Dendritic cell treated with granulocyte-macrophage colony-stimulating factor and Interleukin-4, amounts not matched to agents 40 ng/mL and 50 ng/mL, for 4 days (primary cell): ENCODE measurements at regions not wholly inside any gene's neighbourhood (a gene's known extent, or its start where the extent isn't known, plus 50 kb on each side); places are given as distances from the start of the nearest gene placed in this dataset.

Source experiments
- H3K27ac Mint-ChIP-seq: one replicate; pipeline ENCODE4 v1.8.0; 2022; ENCODE audit warnings: mild to moderate bottlenecking, mixed read lengths
- H3K27me3 Mint-ChIP-seq: one replicate; pipeline ENCODE4 v1.8.0; 2022; ENCODE audit warnings: mild to moderate bottlenecking, mixed read lengths
- H3K36me3 Mint-ChIP-seq: one replicate; pipeline ENCODE4 v1.8.0; 2022; ENCODE audit warnings: low read depth, mixed read lengths
- H3K4me1 Mint-ChIP-seq: one replicate; pipeline ENCODE4 v1.8.0; 2022; ENCODE audit warnings: low read depth, mixed read lengths
- H3K4me3 Mint-ChIP-seq: one replicate; pipeline ENCODE4 v1.8.0; 2022; ENCODE audit warnings: mild to moderate bottlenecking, moderate library complexity, mixed read lengths
- H3K9me3 Mint-ChIP-seq: one replicate; pipeline ENCODE4 v1.8.0; 2022; ENCODE audit warnings: mixed read lengths
- intact Hi-C: fragments of 100-400 bp; cut with micrococcal nuclease; formaldehyde crosslinking; loops from one replicate; pipeline ENCODE4 v1.15.0; 2022

DNA sequence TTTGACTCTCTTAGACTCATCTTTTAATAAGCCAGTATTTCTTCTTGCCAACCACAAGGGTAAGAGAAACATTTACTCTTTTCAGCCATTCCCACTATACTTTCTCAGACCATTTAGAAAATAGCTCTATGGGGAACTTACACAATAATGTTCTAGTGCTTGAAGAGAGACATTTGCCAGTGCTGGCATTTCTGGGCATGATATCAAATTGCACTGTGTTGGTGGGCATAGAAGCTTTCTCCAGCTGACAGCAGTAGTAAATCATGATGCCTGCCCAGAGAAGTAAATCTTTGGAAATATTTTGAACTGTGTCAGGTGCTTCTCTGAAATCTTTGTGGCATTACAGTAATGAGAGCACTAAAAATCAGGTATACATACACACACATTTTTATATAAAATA, 346.6 kb downstream of the CBLN2 start:
- H3K9me3 Mint-ChIP-seq = peaks cover 8% of the 10 kb centered on the region
- no peaks in the 10 kb centered on the region for H3K27me3 Mint-ChIP-seq
- H3K27ac Mint-ChIP-seq = no peak overlapping the region
- no peak overlapping the region for H3K4me3 Mint-ChIP-seq
- H3K36me3 Mint-ChIP-seq = no peaks in the 10 kb centered on the region
- no peaks in the 10 kb centered on the region for H3K4me1 Mint-ChIP-seq
- intact Hi-C loops = no loop called here

- Mint-ChIP-seq H3K27ac (no peak overlapping the region), H3K27me3 (no peaks in the 10 kb centered on the region), H3K9me3 (peaks cover 8% of the 10 kb centered on the region), H3K4me1 (no peaks in the 10 kb centered on the region), H3K36me3 (no peaks in the 10 kb centered on the region), H3K4me3 (no peak overlapping the region)
- intact Hi-C loops = no loop called here
These were observed 350.1 kb downstream of the CBLN2 start for GRCh38 chr18:72194072-72194471.

- Mint-ChIP-seq H3K9me3 (no peaks in the 10 kb centered on the region), H3K36me3 (no peaks in the 10 kb centered on the region), H3K27me3 (no peaks in the 10 kb centered on the region), H3K27ac (no peak overlapping the region), H3K4me1 (no peaks in the 10 kb centered on the region), H3K4me3 (no peak overlapping the region)
- intact Hi-C loops = no loop called here
These were observed 356.2 kb downstream of the CBLN2 start for GRCh38 chr18:72187956-72188355.

DNA sequence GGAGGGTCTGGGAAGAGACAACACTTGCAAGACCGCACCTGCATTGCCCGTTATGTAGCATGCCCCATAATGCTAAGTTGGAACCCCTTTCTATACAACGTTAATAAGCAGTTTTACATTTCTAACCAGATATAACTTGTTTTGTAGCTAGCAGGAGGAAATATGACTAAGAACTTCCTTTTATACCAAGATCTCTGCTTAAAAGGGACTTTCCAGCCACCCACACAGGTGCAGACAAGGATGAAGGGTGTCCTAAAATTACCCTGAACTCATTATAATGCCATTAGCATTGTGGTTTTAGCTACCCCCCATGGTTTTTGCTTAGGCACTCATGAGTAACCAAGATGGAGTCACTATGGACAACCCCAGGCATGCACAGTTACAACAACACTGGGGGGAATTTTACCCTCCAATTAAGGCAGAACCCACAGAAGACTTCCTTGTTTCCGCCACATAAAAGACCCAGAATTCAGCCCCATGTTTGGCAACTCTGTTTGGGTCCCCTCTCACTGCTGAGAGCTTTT, 362.8 kb downstream of the CBLN2 start:
- H3K27me3 Mint-ChIP-seq = no peaks in the 10 kb centered on the region
- H3K9me3 Mint-ChIP-seq = peaks cover 16% of the 10 kb centered on the region

GRCh38 chr18:72180689-72181088, 363.5 kb downstream of the CBLN2 start:
- Mint-ChIP-seq H3K9me3 (peaks cover 18% of the 10 kb centered on the region), H3K4me1 (no peaks in the 10 kb centered on the region), H3K36me3 (no peaks in the 10 kb centered on the region), H3K4me3 (no peak overlapping the region), H3K27ac (no peak overlapping the region), H3K27me3 (no peaks in the 10 kb centered on the region)
- intact Hi-C loops = no loop called here

More for the DNA sequence above, 362.8 kb downstream of the CBLN2 start:
- Mint-ChIP-seq H3K4me3 (no peak overlapping the region), H3K27ac (no peak overlapping the region), H3K36me3 (no peaks in the 10 kb centered on the region), H3K4me1 (no peaks in the 10 kb centered on the region)
- intact Hi-C loops = no loop called here

GRCh38 chr18:72174972-72175649, 369.0 kb downstream of the CBLN2 start:
- no peaks in the 10 kb centered on the region for H3K36me3 Mint-ChIP-seq
- H3K27ac Mint-ChIP-seq = no peak overlapping the region
- no peaks in the 10 kb centered on the region for H3K27me3 Mint-ChIP-seq
- intact Hi-C loops = no loop called here
- H3K4me1 Mint-ChIP-seq = no peaks in the 10 kb centered on the region
- H3K4me3 Mint-ChIP-seq = no peak overlapping the region
- H3K9me3 Mint-ChIP-seq = peaks cover 8% of the 10 kb centered on the region

DNA sequence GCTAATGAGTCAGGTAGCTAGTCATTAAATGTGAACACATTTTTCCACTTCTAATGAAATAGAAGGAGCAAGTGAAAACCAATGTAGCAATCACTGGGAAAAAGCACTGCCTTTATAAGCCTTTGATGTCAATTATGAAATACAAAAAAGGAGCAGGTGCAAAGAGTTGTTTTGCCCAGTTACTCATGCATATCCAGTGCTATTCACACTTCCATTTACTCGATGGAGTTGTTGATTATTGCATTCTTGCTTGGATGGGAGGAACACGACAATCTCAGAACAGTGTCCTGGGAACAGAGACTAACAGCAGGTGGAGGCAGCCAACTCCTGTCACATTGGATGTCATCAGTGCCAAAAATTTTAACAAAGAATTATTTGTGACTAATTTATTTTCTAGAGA, 372.5 kb downstream of the CBLN2 start:
- peaks cover 5% of the 10 kb centered on the region for H3K9me3 Mint-ChIP-seq
- H3K4me3 Mint-ChIP-seq = no peak overlapping the region
- no peaks in the 10 kb centered on the region for H3K36me3 Mint-ChIP-seq
- H3K4me1 Mint-ChIP-seq = no peaks in the 10 kb centered on the region
- H3K27me3 Mint-ChIP-seq = no peaks in the 10 kb centered on the region
- H3K27ac Mint-ChIP-seq = no peak overlapping the region
- intact Hi-C loops = no loop called here

DNA sequence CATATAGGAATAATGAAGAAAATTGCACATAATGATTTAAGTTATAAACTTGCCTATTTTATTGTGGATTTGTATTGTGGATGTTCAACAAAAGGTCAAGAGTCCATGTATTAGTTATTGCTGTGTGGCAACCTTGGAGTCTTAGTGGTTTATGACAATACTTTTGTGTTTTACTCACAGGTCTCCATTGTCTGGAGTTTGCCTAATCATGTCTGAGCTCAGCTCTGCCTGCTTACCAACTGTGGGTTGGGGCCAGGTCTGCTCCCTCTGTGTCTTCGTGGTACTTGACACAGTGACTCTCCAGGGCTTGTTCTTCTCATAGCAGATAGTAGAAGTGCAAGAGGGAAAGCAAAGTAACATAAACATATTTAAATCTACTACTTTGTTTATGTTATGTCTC, 382.5 kb downstream of the CBLN2 start:
- H3K9me3 Mint-ChIP-seq = peaks cover 3% of the 10 kb centered on the region
- H3K27me3 Mint-ChIP-seq = no peaks in the 10 kb centered on the region
- H3K36me3 Mint-ChIP-seq = no peaks in the 10 kb centered on the region
- intact Hi-C loops = no loop called here
- no peak overlapping the region for H3K27ac Mint-ChIP-seq
- no peak overlapping the region for H3K4me3 Mint-ChIP-seq
- no peaks in the 10 kb centered on the region for H3K4me1 Mint-ChIP-seq

- intact Hi-C loops = no loop called here
- H3K4me1 Mint-ChIP-seq = no peaks in the 10 kb centered on the region
- no peaks in the 10 kb centered on the region for H3K36me3 Mint-ChIP-seq
- H3K4me3 Mint-ChIP-seq = no peak overlapping the region
- no peak overlapping the region for H3K27ac Mint-ChIP-seq
- peaks cover 7% of the 10 kb centered on the region for H3K9me3 Mint-ChIP-seq
- H3K27me3 Mint-ChIP-seq = no peaks in the 10 kb centered on the region
These were observed 383.4 kb downstream of the CBLN2 start for GRCh38 chr18:72160510-72161445.

- no peaks in the 10 kb centered on the region for H3K27me3 Mint-ChIP-seq
- no peaks in the 10 kb centered on the region for H3K4me1 Mint-ChIP-seq
- intact Hi-C loops = no loop called here
- H3K27ac Mint-ChIP-seq = no peak overlapping the region
- H3K4me3 Mint-ChIP-seq = no peak overlapping the region
- H3K36me3 Mint-ChIP-seq = no peaks in the 10 kb centered on the region
- peaks cover 7% of the 10 kb centered on the region for H3K9me3 Mint-ChIP-seq
These were observed 388.8 kb downstream of the CBLN2 start for GRCh38 chr18:72155327-72155726.

DNA sequence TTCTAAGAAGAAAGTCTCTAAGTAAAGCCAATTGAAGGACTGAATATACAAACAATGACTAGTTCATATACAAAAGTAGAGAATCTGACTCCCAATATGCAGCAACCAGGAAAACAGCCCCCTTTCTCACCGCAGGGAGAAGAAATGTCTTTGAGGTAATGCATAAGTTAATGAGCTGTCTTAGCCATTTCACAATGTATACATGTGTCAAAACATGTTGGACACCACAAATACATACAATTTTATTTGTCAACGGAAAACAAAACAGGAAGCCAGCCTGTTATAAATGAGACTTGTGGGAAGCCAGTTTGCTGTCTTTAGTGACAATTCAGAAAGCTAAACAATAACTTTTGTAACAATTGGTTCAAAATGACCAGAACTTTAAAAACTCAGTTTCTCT, 389.2 kb downstream of the CBLN2 start:
- H3K9me3 Mint-ChIP-seq = peaks cover 7% of the 10 kb centered on the region
- H3K4me3 Mint-ChIP-seq = no peak overlapping the region
- no peaks in the 10 kb centered on the region for H3K36me3 Mint-ChIP-seq
- no peaks in the 10 kb centered on the region for H3K4me1 Mint-ChIP-seq
- H3K27ac Mint-ChIP-seq = no peak overlapping the region
- intact Hi-C loops = no loop called here
- no peaks in the 10 kb centered on the region for H3K27me3 Mint-ChIP-seq

DNA sequence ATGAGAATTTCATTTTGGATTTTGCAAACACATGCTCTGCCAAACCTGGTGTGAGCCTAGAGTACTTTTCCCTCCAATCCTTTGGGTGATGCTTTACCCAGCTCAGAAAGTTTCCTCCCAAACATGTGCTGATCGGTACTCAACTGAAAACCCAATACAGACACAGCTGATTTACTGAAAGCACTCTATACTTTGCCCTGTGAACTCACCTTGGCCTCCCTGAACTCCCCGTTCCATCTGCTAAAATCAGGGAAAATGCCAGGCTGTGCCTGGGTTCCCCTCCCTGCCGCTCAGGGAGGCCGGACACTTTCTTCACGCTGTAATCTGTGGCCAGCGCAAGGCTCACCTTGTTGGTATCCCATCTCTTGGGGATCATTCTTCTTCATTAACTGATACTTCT, 391.2 kb downstream of the CBLN2 start:
- Mint-ChIP-seq H3K27ac (no peak overlapping the region), H3K27me3 (no peaks in the 10 kb centered on the region), H3K4me3 (no peak overlapping the region), H3K4me1 (no peaks in the 10 kb centered on the region), H3K9me3 (peaks cover 7% of the 10 kb centered on the region), H3K36me3 (no peaks in the 10 kb centered on the region)
- intact Hi-C loops = no loop called here

DNA sequence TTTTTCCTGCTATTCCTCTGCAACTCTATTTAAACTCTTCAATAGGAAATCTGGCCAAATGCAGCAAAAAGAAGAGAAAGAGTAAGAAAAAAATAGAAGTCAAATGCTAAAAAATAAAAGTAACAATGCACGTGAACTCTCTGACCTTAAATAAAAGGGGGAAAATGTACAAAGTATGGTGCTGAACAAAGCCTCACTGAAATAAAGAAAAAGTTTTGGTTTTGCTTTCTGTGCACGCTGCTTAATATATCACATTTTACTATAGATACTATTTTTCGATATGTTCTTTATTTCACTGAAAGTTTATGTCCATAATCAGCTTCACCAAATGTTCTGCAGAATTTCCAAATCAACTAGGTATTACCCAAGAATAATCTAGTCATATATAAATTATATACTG, 396.3 kb downstream of the CBLN2 start:
- intact Hi-C loops = no loop called here
- H3K4me1 Mint-ChIP-seq = no peaks in the 10 kb centered on the region
- H3K27me3 Mint-ChIP-seq = no peaks in the 10 kb centered on the region
- H3K36me3 Mint-ChIP-seq = no peaks in the 10 kb centered on the region
- no peak overlapping the region for H3K27ac Mint-ChIP-seq
- H3K4me3 Mint-ChIP-seq = no peak overlapping the region
- no peaks in the 10 kb centered on the region for H3K9me3 Mint-ChIP-seq

DNA sequence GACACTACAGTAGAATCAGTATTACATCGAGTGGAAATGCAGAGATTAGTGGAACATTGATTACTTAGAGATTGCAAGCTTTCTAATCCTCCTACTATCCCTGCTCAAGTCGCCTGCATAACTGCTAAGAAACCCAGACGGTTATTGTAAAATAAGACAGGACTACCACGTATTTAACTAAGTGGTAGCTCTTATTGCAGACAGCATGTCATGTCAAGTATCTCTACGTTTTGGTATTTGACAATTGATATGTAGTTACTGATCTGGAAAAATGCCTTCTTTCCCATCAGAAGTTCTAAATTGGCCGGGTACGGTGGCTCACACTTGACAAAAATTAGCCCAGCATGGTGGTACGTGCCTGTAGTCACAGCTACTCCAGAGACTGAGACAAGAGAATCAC, 404.1 kb downstream of the CBLN2 start:
- no peak overlapping the region for H3K4me3 Mint-ChIP-seq
- no peaks in the 10 kb centered on the region for H3K27me3 Mint-ChIP-seq
- H3K4me1 Mint-ChIP-seq = no peaks in the 10 kb centered on the region
- intact Hi-C loops = no loop called here
- peaks cover 3% of the 10 kb centered on the region for H3K9me3 Mint-ChIP-seq
- no peaks in the 10 kb centered on the region for H3K36me3 Mint-ChIP-seq
- H3K27ac Mint-ChIP-seq = no peak overlapping the region
